Suprapubic skin (tissue), 4 donors: ENCODE measurements at regions not wholly inside any gene's neighbourhood (a gene's known extent, or its start where the extent isn't known, plus 50 kb on each side); places are given as distances from the start of the nearest gene placed in this dataset.

Source experiments
- CTCF ChIP-seq, 2 donors: fragments of 200-600 bp in 1 of 2; fragments of 450-650 bp in 1 of 2; sonication (generic) in 1 of 2; IDR thresholded peaks; one replicate each; pipeline ENCODE4 v1.5.1; 2016 to 2019; ENCODE audit warnings: antibody characterized with exemption in 2 of 2, mild to moderate bottlenecking in 1 of 2, moderate library complexity in 1 of 2
- POLR2A ChIP-seq, 2 donors: fragments of 450-650 bp; IDR thresholded peaks; one replicate each; pipeline ENCODE4 v1.6.1; 2017; ENCODE audit warnings: antibody characterized with exemption in 2 of 2, mild to moderate bottlenecking in 2 of 2, moderate library complexity in 2 of 2
- POLR2AphosphoS5 ChIP-seq, 3 donors: sonication (generic); formaldehyde crosslinking; IDR thresholded peaks; one replicate each; pipeline ENCODE4 v1.6.1; 2017; ENCODE audit warnings: antibody characterized with exemption in 3 of 3

GRCh38 chr16:80081846-80082245 lies 458.9 kb upstream of the DYNLRB2 start:
- TF ChIP-seq CTCF (IDR thresholded peaks at IDR 0.05) = no peak
- TF ChIP-seq POLR2A (IDR thresholded peaks at IDR 0.05) = no peak
- no peak for TF ChIP-seq POLR2AphosphoS5 (IDR thresholded peaks at IDR 0.05)
